NCI-H2171 (cell line): ENCODE measurements at regions not wholly inside any gene's neighbourhood (a gene's known extent, or its start where the extent isn't known, plus 50 kb on each side); places are given as distances from the start of the nearest gene placed in this dataset.
"Not testable (repeated sequence)": the region's sequence is repeated elsewhere in the genome, so short reads cannot be mapped to it uniquely, and the experiment has no call there.

Experiments
- DNase-seq: peaks from one replicate; lab custom pipeline; 2025; lab: John Stamatoyannopoulos, UW

GRCh38 chr9:78438211-78438610, 141.3 kb downstream of the PSAT1 start:
- DNase-seq = no peak

DNA sequence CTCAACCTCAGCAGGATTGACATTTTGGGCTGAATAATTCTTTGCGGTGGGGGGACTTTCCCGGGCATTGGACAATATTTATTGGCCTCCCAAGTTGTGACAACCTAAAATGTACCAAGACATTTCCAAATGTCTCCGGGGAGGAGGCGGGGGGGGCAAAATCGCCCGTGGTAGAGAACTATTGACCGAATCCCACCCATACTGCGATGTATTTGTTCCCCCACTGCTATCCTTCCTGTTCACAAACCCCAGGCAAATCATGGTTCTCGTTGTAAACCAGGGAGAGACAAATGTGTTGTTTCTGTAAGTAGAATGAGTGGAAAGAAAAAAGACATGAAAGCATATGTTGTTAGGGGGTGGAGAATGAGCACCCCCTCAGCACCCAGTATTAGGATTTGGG, 141.9 kb downstream of the PSAT1 start:
- DNase-seq = no peak

DNA sequence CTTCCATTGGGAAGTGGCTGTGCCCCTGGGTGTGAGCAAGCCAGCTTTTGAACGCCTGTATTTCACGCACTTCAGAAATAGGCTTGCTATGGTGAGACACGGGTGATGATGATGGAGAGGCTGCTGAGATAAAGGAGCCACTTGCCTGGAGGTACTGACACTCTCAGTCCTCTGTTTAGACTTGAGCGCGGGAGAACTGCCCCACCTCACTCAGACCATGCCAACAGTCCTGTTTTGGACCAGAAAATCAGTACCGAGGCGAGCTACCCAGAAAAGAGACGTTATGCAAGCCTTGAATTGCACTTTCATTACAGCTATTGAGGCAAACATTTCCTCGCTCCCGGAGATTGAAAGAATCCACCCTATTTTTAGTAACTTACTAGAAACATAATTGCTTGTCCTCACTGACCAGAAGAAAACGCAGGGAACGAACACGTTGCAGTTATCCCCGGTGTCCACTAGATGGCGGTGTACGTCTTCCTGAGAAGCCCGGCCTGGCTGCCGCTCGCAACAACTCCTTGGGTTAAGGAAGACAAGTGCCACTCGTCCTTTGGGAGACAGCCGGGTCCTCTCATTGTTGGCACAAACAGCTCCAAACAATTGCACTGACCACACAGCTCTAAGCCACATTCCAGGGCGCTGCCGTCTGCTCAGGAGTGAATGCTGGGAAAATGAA, 142.4 kb downstream of the PSAT1 start:
- peak; percentile 63 for DNase-seq

DNA sequence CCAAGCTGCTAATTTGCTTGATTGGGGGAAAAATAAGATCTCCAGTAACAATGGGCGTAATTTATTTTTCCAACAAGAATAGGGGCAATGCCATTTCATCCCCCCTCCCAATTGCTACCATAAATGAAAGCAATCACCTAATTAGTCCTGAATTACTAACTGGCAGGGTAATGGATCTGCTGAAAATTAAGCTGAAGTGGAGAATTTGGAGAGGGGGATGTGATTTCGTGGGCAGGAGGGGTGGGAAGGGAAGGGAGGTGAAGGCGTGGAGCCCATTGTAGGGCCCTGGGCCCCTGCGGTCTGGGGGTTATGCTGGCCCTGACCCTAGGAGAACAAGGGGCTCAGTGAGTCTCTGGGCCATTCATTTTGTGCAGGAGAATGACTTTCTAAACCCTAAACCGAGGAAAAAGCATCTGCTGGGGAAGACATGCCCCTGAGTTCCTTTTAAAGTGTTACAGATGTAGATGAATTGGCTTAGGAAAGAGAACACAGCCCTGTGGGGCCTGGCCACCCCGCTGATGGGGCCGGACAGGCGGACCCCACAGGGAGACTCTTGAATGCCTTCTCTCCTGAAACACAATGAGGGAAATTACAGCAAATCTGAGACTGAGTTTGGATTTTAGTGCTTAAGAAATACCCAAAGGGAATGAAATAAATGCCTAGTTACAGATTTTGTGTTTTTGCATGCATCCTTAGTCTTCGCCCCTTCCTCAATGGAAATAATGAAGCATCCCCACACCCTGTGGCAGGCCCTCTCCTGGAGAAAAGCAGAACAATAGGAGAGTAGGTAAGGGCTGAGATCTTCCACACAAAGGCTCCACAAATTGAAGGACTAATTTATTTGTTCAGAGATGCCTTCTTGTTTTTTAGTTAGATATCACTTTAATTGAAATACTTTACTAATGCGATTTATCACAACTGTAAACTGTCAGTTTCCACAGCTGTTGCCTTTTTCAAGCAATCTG, 143.2 kb downstream of the PSAT1 start:
- DNase-seq = no peak

- DNase-seq = no peak
These were observed 144.5 kb downstream of the PSAT1 start for GRCh38 chr9:78441396-78441795.

- no peak for DNase-seq
These were observed 145.0 kb downstream of the PSAT1 start for GRCh38 chr9:78441822-78442431.

GRCh38 chr9:78442577-78442976, 145.7 kb downstream of the PSAT1 start:
- not testable (repeated sequence) for DNase-seq

GRCh38 chr9:78443946-78444345, 147.0 kb downstream of the PSAT1 start:
- no peak for DNase-seq

DNA sequence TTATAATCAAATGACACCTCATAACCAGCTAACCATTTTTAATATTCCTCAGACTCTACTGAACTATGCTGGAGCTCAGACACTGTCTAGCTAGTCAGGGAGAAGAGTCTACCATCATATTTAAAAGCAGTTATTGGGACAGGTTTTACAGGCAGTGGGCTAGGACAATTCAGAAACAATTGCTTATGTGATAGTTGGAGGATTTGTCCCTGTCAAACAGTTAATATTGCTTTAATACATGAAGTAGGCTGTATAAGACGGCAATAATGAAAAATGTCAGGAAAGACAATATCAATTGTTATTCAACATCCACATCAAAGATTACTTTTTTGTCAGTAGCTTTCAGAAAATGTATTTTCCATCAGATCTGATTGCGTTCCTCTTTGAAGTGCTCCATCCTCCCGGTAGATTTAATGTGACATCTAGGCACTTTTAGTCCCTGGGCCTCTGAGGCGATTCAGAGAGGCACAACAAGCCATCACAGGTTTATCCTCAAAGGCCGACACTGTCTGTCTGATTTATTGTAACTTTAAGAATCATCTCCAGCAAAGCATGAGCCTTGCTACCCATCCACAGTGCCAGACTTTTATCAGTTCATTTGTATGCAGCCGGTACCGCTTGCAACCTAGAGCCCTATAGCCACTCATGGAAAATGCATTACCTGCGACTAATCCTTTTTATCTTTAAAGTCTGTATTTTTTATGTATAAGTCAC, 152.2 kb downstream of the PSAT1 start:
- DNase-seq = no peak

- no peak for DNase-seq
These were observed 156.5 kb downstream of the PSAT1 start for GRCh38 chr9:78453450-78453849.

- no peak for DNase-seq
These were observed 165.7 kb downstream of the PSAT1 start for GRCh38 chr9:78462611-78463010.

DNA sequence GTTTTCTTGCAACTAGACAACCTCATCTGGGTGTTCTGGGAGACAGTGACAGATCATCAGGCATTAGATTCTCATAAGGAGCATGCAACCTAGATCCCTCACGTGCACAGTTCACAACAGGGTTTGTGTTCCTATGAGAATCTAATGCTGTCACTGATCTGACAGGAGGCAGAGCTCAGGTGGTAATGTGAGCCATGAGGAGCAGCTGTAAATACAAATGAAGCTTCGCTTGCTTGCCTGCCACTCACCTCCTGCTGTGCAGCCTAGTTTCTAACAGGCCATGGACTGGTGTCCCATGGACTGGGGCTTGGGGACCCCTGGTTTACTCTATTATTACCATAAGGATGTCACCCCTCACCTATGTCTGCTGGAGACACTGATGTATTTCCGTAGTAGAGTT, 166.8 kb downstream of the PSAT1 start:
- DNase-seq = no peak

DNA sequence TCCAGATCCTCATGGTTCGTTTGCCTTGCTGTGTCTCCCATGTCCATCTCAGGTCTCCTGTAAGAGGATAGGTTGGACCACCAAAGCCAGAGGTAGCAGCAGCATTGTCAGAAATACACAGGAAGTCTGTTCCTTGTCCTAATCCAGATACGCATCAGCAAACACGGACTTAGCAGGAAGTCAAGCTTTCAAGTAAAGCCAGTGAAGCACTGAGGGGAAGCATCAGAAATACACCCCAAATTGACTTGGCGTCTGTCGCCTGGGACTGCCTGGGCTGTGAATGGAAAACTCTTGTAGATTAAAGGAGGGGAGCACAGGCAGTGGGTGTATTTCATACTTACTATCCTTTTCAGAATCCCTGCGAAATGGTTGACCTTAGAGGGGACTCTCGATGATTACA, 171.3 kb downstream of the PSAT1 start:
- no peak for DNase-seq

DNA sequence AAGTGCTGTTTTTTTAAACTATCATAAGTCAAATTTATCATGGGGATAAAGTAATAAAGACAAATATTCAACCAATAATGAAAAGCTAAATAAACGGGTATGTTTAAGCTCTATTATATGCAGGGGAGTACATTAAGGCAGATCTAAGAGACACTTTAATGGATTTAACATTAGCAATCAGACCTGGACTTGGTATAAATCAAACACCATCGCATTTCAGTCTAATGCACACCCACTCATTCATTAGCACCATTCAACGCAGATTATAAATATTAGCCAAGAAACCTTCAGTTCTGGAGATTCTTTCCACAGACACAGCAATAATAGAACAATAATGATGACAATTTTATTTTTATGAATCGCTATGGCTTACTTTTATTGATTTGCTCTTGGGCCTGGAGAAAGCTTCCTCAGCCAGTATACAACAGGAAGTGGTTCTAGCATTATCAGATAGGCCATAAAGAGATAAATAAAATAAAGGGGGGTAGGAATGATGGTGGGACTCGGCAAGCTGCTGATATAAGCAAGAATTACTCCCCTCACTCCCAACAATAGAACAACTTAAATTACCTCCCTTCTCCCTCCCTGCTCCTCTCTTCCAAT, 172.2 kb downstream of the PSAT1 start:
- DNase-seq = no peak

DNA sequence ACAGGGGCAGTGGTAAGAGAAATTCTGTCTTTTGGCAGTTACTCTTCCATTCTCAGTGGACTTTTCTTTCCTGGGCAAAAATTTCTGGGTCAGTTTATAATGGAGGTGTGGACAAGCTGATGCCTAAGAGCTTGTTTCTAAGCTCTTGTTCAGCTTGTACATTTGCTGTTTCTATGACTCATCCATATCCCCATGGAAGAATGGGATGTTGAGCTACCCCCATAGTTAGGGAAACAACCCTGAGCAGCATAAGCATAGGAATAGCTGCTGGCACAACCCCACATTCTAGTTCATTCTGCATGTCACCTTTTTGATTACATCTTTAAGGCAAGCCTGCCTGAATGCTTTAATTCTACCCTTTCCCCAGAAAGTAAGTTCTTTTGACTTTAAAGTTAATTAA, 173.3 kb downstream of the PSAT1 start:
- no peak for DNase-seq

- no peak for DNase-seq
These were observed 173.8 kb downstream of the PSAT1 start for GRCh38 chr9:78470741-78471140.

GRCh38 chr9:78472111-78472510, 175.2 kb downstream of the PSAT1 start:
- no peak for DNase-seq

DNA sequence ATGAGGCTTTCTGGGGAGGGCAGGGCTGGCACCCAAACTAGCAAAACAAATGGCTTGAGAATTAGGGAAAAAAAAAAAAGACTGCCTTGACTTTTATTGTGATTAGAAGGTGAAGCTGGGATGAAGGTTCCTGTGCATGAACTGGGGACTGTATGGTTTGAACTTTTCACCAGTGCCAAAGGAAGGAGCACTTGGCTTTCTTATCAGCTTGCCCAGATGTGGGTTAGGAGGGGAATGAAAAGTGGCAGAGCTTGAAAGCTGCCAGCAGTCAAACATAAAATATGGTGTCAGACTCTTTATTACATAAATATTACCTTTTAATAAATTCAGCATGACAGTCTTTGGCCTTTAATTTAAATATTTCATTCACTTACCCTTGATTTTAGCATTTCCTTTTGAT, 182.5 kb downstream of the PSAT1 start:
- DNase-seq = no peak

DNA sequence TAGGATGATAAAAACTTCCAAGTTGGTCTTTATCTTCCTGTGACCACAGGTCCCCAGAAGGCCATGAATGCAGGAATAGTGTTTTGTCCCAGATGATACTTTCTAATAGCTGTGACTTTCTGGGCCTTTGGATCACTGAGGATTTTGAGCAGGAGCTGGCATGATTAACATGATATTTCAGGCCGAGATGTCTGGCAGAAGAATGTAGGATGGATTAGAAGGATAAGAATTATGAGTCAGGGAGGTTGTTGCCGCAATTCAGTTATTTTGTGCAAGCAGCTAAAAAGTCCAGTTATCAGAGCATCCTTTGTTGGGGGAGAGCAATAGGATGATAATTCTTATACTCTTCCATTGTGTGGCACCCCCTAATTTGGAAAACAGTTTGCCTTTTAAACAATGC, 189.7 kb downstream of the PSAT1 start:
- no peak for DNase-seq

DNA sequence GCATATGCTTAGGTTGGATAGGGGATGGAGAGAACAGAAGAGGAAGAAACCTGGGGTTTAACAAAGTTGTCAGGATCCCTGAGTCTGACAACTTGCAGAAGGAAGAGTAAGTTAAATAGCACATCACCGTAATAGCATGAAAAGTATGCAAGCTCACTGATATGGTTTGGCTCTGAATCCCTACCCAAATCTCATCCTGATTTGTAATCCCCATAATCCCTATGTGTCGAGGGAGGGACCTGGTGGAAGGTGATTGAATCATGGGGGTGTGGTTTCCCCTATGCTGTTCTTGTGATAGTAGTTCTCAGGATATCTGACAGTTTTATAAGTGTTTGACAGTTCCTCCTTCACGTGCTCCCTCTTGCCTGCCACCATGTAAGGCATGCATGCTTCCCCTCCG, 193.3 kb downstream of the PSAT1 start:
- no peak for DNase-seq

GRCh38 chr9:78491402-78491801, 194.5 kb downstream of the PSAT1 start:
- DNase-seq = no peak
